ENCODE measurements at regions not wholly inside any gene's neighbourhood (a gene's known extent, or its start where the extent isn't known, plus 50 kb on each side); places are given as distances from the start of the nearest gene placed in this dataset.
"Not testable (repeated sequence)": the region's sequence is repeated elsewhere in the genome, so short reads cannot be mapped to it uniquely, and the experiment has no call there.

DNA sequence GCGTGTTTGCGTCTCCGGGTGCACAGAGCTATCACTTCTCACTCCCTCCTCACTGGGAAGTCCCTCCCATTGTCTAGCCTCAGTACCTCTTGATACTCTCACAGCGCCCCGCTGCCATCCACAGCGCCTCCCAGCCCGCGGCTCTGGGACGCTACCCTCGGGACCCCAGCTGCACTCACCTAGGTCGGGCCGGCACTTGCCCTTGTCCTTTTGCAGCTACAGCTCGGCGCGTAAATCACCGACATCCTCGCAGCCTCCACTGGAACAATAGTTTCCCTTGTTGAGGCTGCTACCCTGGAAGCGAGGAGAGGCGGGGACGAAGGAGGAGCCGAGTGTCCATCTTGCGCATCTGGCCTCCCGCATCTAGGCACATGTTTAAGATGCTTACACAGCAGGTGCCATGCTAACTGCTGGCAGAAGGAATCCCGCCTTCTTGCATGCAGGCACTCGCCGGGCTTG lies 269.5 kb upstream of the HSFY2 start:
- no peak for DNase-seq

DNA sequence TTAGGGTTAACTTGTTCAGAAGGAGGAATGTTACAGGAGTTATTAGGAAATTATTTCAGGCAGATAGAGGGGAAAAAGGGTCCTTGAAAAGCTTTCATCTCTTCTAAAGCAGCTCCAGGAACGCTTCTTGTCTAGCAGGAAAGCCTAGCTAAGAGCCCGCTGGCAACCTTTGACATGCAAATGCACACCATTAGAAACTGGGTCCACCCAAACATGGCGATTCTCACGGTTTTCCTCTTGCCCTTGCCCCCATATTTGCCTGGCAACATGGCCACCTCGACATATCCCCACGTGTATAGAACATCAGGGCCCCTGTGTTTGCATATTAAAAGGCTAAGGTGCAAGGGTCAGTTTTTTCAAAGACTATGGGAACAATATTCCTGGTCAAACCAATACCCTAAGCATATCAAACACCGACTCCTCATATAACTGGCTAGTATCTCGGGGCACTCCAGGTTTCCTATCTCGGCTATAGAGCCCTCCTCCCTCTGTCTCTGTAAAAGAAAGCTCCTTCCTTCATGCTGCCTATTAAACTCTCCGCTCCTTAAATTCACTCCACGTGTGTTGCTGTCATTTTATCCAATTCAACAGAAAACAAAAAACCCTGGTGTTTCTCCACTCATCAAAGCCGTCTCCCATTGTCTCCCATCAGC lies 268.9 kb upstream of the HSFY2 start:
- no peak for DNase-seq

DNA sequence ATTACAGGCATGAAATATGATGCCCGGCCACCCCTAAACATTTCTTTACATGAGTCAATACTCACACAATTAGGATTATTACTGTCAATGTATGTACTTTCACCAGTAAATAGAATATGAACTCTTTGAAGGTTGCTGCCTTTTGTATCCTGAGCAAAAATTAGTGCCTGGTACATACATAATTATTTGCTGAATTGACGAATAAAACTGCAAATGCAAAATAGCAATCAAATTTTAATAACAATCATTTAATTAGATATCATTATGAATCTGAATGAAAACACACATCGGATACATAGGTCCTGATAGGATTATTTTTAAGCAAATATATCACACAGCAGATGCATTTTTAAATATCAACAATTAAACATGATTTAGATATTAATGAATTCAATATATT lies 253.1 kb upstream of the HSFY2 start:
- DNase-seq: no peak

- DNase-seq: no peak
These were observed 250.4 kb upstream of the HSFY2 start for GRCh38 chrY:19023934-19024333.

GRCh38 chrY:19020193-19020592 lies 246.7 kb upstream of the HSFY2 start:
- no peak for DNase-seq

DNA sequence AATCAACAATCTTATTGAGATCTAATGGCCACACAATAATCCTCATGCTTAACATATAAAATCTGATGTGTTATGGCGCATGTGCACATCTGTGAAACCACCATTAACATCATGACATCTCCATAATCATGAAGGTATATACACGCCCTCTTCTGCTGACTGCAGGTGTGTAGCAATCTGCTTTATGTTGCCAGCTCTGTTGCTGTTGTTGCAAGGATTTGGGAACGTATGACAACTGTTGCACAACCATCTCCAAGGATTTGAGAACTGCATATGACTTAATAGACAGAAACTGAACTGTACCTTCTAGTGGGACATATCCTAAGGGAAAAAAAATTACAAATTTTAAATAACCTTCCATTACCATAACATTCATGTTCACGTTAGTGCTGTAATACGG lies 243.5 kb upstream of the HSFY2 start:
- no peak for DNase-seq

DNA sequence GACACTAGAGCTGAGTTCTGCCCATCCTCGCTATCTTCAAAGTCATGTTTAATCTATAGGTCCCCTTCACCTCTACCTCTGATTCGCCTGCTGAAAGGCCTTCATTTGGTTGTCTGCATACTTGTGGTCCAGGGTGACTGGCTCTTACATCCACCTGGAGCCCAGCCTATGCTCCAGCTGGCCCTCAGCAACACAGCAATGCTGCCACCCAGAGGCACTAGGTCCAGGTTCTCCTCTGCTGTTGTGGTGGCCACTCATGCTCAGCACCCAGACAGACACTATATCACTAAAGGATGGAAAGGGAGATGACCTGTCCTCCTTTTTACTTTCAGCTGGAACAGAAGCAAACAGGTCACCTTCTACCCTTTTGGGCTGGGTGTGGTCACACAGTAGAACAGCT lies 242.3 kb upstream of the HSFY2 start:
- DNase-seq: no peak

DNA sequence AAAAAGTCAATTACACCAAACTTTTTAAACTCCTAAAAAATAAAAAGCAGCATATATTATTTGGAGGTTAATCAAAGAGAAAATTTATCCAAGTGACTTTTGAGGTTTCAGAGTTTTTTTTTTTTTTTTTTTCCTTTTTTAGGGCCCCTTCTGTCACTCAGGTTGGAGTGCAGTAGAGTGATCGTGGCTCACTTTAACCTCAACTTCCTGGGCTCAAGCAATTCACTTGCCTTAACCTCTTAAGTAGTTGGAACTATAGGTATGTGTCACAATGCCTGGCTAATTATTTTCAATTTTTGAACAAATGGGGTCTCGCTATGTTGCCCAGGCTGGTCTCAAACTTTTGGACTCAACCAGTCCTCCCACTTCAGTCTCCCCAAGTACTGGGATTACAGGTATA lies 241.7 kb upstream of the HSFY2 start:
- DNase-seq: no peak

GRCh38 chrY:19012985-19013384 lies 239.4 kb upstream of the HSFY2 start:
- no peak for DNase-seq

DNA sequence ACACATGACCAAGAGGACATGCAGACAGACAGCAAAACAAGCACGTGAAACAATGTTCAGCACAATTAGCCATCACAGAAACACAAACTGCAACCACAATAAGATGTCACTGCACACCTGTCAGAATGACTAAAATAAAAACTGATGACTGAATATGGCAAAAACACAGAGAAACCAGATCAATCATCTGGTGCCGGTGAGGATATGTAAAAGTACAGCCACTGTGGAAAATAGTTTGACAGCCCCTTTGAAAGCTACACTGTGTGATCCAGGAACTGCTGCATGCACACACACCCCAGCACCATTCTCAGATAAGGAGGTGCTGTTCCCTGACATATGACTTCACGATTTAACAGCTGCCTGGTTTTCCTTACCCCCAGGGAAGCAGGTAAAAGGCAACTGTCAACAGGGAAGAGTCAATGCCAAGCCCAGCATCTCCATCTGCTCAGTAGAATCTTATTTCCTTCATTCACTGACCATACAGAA lies 238.1 kb upstream of the HSFY2 start:
- no peak for DNase-seq

- DNase-seq: no peak
These were observed 232.7 kb upstream of the HSFY2 start for GRCh38 chrY:19006234-19006633.

DNA sequence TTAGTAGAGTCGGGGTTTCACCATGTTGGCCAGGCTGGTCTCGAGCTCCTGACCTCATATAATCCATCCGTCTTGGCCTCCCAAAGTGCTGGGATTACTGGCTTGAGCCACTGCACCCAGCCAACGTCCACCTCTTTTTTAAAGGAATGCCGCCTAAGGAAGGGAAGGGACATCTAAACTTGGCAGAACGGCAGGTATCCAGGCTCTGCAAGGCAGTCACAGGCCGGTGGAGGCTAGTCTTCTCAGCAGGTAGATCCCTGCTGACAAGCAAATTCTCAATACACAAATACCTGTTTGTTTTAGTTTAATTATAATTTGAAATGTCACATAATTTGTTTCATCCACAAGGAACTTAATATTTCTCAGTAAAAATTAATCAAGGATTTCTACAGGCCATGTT lies 232.0 kb upstream of the HSFY2 start:
- no peak for DNase-seq

DNA sequence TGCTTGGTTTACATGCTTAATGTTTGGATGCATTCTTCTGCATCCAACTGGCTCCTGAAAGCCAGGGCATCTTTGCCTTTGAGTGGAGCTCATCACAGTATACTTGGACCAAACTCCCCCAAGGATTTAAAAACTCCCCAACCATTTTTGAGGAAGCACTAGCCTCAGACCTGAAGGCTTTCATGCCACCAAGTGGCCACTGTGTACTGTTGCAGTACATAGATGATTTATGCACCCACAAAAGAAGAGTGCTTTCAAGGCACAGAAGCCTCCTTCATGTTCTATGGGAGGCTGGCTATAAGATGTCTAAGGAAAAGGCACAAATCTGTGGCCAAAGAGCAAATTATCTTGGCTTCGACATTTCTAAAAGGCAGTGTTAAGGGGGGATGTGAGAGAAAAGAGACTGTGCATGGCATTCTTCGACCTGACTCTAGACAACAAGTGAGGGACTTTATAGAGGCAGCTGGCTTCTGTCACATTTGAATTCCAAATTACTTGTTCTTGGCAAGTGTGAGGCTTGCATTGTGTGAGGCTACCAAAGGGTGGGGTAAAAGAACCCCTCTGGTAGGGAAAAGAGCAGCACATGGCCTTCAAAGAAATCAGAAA lies 224.2 kb upstream of the HSFY2 start:
- DNase-seq: no peak

DNA sequence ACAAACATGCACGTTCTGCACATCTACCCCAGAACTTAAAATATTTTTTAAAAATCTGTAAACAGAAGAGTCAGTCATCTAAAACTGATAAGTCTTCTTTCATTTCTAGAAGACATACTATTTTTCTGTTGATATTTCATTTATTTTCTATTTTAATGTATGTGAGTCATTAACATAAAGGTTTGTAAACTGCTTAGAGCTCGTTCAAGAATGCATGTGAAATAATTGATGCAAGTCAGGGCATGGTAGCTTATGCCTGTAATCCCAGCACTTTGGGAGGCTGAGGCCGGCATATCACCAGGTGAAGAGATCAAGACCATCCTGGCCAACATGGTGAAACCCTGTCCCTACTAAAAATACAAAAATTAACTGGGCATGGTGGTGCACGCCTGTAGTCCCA lies 219.9 kb upstream of the HSFY2 start:
- DNase-seq: no peak

GRCh38 chrY:18992684-18993083 lies 219.1 kb upstream of the HSFY2 start:
- not testable (repeated sequence) for DNase-seq

DNA sequence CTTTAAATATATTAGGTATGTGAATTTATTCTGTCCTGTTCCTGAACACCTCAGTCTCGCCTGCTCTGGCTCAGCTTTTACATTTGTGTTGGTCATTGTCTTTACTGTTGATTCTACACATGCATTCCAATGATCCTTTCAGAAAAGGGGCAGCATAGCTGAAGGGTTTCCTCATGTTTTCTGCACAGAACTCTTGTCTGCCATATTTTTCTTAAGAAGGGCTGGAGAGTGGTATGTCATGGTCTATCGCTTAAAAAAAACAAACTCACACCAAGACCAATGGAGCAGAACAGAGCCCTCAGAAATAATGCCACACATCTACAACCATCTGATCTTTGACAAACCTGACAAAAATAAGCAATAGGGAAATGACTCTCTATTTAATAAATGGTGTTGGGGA lies 215.8 kb upstream of the HSFY2 start:
- DNase-seq: no peak

- DNase-seq: no peak
These were observed 192.5 kb upstream of the HSFY2 start for GRCh38 chrY:18966001-18966400.

- no peak for DNase-seq
These were observed 185.3 kb upstream of the HSFY2 start for GRCh38 chrY:18958846-18959245.

- DNase-seq: no peak
These were observed 178.3 kb upstream of the HSFY2 start for GRCh38 chrY:18951657-18952435.

- no peak for DNase-seq
These were observed 177.5 kb upstream of the HSFY2 start for GRCh38 chrY:18951019-18951418.

- no peak for DNase-seq
These were observed 163.3 kb upstream of the HSFY2 start for GRCh38 chrY:18936831-18937230.

- DNase-seq: no peak
These were observed 145.7 kb upstream of the HSFY2 start for GRCh38 chrY:18919256-18919655.

- no peak for DNase-seq
These were observed 139.3 kb upstream of the HSFY2 start for GRCh38 chrY:18912846-18913245.

DNA sequence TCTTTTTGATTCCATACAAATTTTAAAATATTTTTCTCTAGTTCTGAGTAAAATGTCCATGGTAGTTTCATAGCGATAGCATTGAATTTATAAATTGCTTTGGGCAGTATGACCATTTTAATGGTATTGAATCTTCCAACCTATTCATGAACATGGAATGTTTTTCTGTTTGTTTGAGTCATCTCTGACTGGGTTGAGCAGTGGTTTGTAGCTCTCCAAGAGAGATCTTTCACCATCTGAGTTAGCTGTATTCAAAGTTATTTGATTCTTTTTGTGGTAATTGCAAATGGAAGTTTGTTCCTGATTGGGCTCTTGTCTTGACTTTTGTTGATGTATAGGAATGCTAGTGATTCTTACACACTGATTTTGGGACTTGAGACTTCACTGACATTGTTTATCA lies 136.3 kb upstream of the HSFY2 start:
- DNase-seq: no peak
